ENCODE measurements at regions not wholly inside any gene's neighbourhood (a gene's known extent, or its start where the extent isn't known, plus 50 kb on each side); places are given as distances from the start of the nearest gene placed in this dataset.

- in situ Hi-C loops (cut with HindIII; ENCODE audit: low pct_unique_long_range_greater_than_20kb, low sequenced_read_pairs), result no loop called here
- DNase-seq (ENCODE audit: low read depth), result no peak
Observed at GRCh38 chr10:70964881-70965280, 76.5 kb upstream of the PCBD1 start.

- in situ Hi-C loops (cut with HindIII; ENCODE audit: low pct_unique_long_range_greater_than_20kb, low sequenced_read_pairs), result no loop called here
- no peak for DNase-seq (ENCODE audit: low read depth)
Observed at GRCh38 chr10:70965566-70965965, 77.2 kb upstream of the PCBD1 start.

- in situ Hi-C loops (cut with HindIII; ENCODE audit: low pct_unique_long_range_greater_than_20kb, low sequenced_read_pairs), result no loop called here
- no peak for DNase-seq (ENCODE audit: low read depth)
Observed at GRCh38 chr10:70966646-70967553, 78.5 kb upstream of the PCBD1 start.

GRCh38 chr10:70967591-70968587, 79.5 kb upstream of the PCBD1 start:
- peak; percentile 23 for DNase-seq (ENCODE audit: low read depth)
- in situ Hi-C loops (cut with HindIII; ENCODE audit: low pct_unique_long_range_greater_than_20kb, low sequenced_read_pairs), result no loop called here

- in situ Hi-C loops (cut with HindIII; ENCODE audit: low pct_unique_long_range_greater_than_20kb, low sequenced_read_pairs), result no loop called here
- DNase-seq (ENCODE audit: low read depth), result no peak
Observed at GRCh38 chr10:70969188-70969587, 80.8 kb upstream of the PCBD1 start.

- peak; percentile 71 for DNase-seq (ENCODE audit: low read depth)
- in situ Hi-C loops (cut with HindIII; ENCODE audit: low pct_unique_long_range_greater_than_20kb, low sequenced_read_pairs), result no loop called here
Observed at GRCh38 chr10:70970830-70971229, 82.5 kb upstream of the PCBD1 start.

GRCh38 chr10:70973275-70973674, 84.9 kb upstream of the PCBD1 start:
- DNase-seq (ENCODE audit: low read depth), result no peak
- in situ Hi-C loops (cut with HindIII; ENCODE audit: low pct_unique_long_range_greater_than_20kb, low sequenced_read_pairs), result no loop called here

- in situ Hi-C loops (cut with HindIII; ENCODE audit: low pct_unique_long_range_greater_than_20kb, low sequenced_read_pairs), result no loop called here
- DNase-seq (ENCODE audit: low read depth), result peak; percentile 6
Observed at GRCh38 chr10:70974351-70974901, 86.1 kb upstream of the PCBD1 start.

- in situ Hi-C loops (cut with HindIII; ENCODE audit: low pct_unique_long_range_greater_than_20kb, low sequenced_read_pairs), result no loop called here
- DNase-seq (ENCODE audit: low read depth), result no peak
Observed at GRCh38 chr10:70974920-70975319, 86.6 kb upstream of the PCBD1 start.

GRCh38 chr10:70976063-70976695, 87.8 kb upstream of the PCBD1 start:
- in situ Hi-C loops (cut with HindIII; ENCODE audit: low pct_unique_long_range_greater_than_20kb, low sequenced_read_pairs), result no loop called here
- DNase-seq (ENCODE audit: low read depth), result no peak

GRCh38 chr10:70977625-70978024, 89.3 kb upstream of the PCBD1 start:
- no peak for DNase-seq (ENCODE audit: low read depth)
- in situ Hi-C loops (cut with HindIII; ENCODE audit: low pct_unique_long_range_greater_than_20kb, low sequenced_read_pairs), result no loop called here

- no peak for DNase-seq (ENCODE audit: low read depth)
- in situ Hi-C loops (cut with HindIII; ENCODE audit: low pct_unique_long_range_greater_than_20kb, low sequenced_read_pairs), result no loop called here
Observed at GRCh38 chr10:70978181-70978580, 89.8 kb upstream of the PCBD1 start.

GRCh38 chr10:70978816-70979480, 90.6 kb upstream of the PCBD1 start:
- DNase-seq (ENCODE audit: low read depth), result no peak
- in situ Hi-C loops (cut with HindIII; ENCODE audit: low pct_unique_long_range_greater_than_20kb, low sequenced_read_pairs), result no loop called here

GRCh38 chr10:70980687-70981086, 92.3 kb upstream of the PCBD1 start:
- in situ Hi-C loops (cut with HindIII; ENCODE audit: low pct_unique_long_range_greater_than_20kb, low sequenced_read_pairs), result no loop called here

GRCh38 chr10:70981171-70981836, 92.9 kb upstream of the PCBD1 start:
- no peak for DNase-seq (ENCODE audit: low read depth)
- in situ Hi-C loops (cut with HindIII; ENCODE audit: low pct_unique_long_range_greater_than_20kb, low sequenced_read_pairs), result no loop called here

More at GRCh38 chr10:70980687-70981086, 92.3 kb upstream of the PCBD1 start:
- no peak for DNase-seq (ENCODE audit: low read depth)

- DNase-seq (ENCODE audit: low read depth), result no peak
- in situ Hi-C loops (cut with HindIII; ENCODE audit: low pct_unique_long_range_greater_than_20kb, low sequenced_read_pairs), result no loop called here
Observed at GRCh38 chr10:70981936-70982335, 93.6 kb upstream of the PCBD1 start.

- no peak for DNase-seq (ENCODE audit: low read depth)
Observed at GRCh38 chr10:70982443-70982842, 94.1 kb upstream of the PCBD1 start.

More at GRCh38 chr10:70982443-70982842, 94.1 kb upstream of the PCBD1 start:
- in situ Hi-C loops (cut with HindIII; ENCODE audit: low pct_unique_long_range_greater_than_20kb, low sequenced_read_pairs), result no loop called here
